Fibroblast of gingiva (primary cell): ENCODE measurements at regions not wholly inside any gene's neighbourhood (a gene's known extent, or its start where the extent isn't known, plus 50 kb on each side); places are given as distances from the start of the nearest gene placed in this dataset.

Source experiments
- DNase-seq: peaks from one replicate; pipeline ENCODE4 v3.0.0-alpha.2; 2011; ENCODE audit warnings: low read depth

GRCh38 chr9:28024676-28025075 is 451.4 kb upstream of the C9orf72 start:
- no peak for DNase-seq

GRCh38 chr9:28025186-28025585 is 451.9 kb upstream of the C9orf72 start:
- DNase-seq = no peak

GRCh38 chr9:28031521-28032267 is 458.4 kb upstream of the C9orf72 start:
- no peak for DNase-seq

GRCh38 chr9:28032268-28032590 is 458.9 kb upstream of the C9orf72 start:
- no peak for DNase-seq

- no peak for DNase-seq
Measured at GRCh38 chr9:28034242-28034641, 461.0 kb upstream of the C9orf72 start.

GRCh38 chr9:28037968-28038367 is 464.7 kb upstream of the C9orf72 start:
- DNase-seq = no peak

GRCh38 chr9:28045051-28045450 is 471.8 kb upstream of the C9orf72 start:
- DNase-seq = no peak

GRCh38 chr9:28050046-28050445 is 476.8 kb upstream of the C9orf72 start:
- DNase-seq = no peak

- no peak for DNase-seq
Measured at GRCh38 chr9:28050941-28051340, 477.7 kb upstream of the C9orf72 start.

- no peak for DNase-seq
Measured at GRCh38 chr9:28051559-28052503, 478.6 kb upstream of the C9orf72 start.

- DNase-seq = no peak
Measured at GRCh38 chr9:28053096-28053777, 480.0 kb upstream of the C9orf72 start.

- no peak for DNase-seq
Measured at GRCh38 chr9:28056006-28056405, 482.7 kb upstream of the C9orf72 start.

- no peak for DNase-seq
Measured at GRCh38 chr9:28056466-28056865, 483.2 kb upstream of the C9orf72 start.

GRCh38 chr9:28059192-28059591 is 485.9 kb upstream of the C9orf72 start:
- DNase-seq = no peak

- DNase-seq = no peak
Measured at GRCh38 chr9:28064241-28064815, 491.0 kb upstream of the C9orf72 start.

GRCh38 chr9:28073270-28073669 is 500.0 kb upstream of the C9orf72 start:
- no peak for DNase-seq

GRCh38 chr9:28079677-28080076 is 506.4 kb upstream of the C9orf72 start:
- DNase-seq = no peak

GRCh38 chr9:28082671-28083070 is 509.4 kb upstream of the C9orf72 start:
- no peak for DNase-seq

- DNase-seq = no peak
Measured at GRCh38 chr9:28086881-28087280, 513.6 kb upstream of the C9orf72 start.

GRCh38 chr9:28092981-28093936 is 520.0 kb upstream of the C9orf72 start:
- DNase-seq = no peak

GRCh38 chr9:28101509-28101908 is 528.2 kb upstream of the C9orf72 start:
- no peak for DNase-seq
